GOT3 (cell line): ENCODE measurements at regions not wholly inside any gene's neighbourhood (a gene's known extent, or its start where the extent isn't known, plus 50 kb on each side); places are given as distances from the start of the nearest gene placed in this dataset.

Experiments
- DNase-seq: peaks from one replicate; lab custom pipeline; 2025; ENCODE audit warnings: mixed read lengths; lab: John Stamatoyannopoulos, UW

DNA sequence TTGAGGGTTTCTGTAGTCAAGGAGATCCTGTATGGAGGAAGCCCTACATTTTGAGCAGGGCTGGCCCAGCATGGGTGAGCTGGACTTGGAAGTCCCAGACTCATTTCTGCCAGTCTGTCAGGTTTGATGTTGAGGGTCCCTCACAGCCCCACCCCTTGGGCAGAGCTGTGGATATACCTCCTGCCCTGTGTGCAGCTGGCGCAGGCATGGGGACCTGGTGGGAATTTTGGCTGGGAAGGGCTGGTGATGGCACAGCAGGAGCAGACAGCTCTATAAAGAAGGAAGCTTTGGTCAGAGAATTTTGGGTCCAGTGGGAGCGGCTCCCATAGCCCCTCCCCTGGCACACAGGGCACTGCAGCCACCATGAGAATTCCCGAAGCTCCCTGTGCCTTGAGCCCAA, 482.6 kb downstream of the RPS24 start:
- no peak for DNase-seq

DNA sequence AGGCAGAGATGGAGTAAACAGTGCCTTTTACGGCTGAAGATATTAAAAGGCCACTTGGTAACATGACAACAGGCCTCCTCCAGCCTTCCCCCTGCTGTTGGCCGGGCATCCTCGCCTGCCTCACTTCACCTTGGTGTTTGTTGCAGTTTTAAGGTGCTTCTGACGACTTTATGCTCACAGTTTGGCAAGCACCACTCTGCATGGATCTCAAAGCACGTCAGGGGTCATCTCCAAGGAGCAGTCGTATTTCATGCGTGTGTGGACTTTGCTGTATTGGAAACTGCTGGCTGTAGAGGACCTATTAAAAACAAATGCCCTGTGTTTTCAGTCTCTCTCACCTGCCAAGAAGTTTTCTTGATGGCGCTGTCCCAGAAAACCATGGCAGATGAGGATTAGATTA, 483.1 kb downstream of the RPS24 start:
- no peak for DNase-seq

DNA sequence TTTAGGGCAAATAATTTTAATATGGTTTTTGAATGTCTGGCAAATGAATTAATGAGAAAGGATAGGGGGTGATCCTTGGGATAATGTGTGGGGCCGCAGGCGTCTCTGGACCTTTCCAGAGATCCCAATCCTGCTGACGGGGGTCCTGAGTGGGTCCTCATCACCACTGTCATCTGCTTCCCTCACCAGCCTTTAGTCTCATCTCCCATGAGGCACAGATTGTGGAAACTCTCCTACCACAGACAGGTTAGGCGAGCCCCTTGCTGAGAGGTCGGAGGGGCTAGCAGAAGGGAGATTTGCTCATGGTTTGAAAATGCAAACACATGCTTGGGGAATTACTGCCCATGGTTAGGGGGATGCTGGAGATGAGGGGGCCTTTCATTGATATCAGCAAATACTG, 484.6 kb downstream of the RPS24 start:
- DNase-seq = no peak

DNA sequence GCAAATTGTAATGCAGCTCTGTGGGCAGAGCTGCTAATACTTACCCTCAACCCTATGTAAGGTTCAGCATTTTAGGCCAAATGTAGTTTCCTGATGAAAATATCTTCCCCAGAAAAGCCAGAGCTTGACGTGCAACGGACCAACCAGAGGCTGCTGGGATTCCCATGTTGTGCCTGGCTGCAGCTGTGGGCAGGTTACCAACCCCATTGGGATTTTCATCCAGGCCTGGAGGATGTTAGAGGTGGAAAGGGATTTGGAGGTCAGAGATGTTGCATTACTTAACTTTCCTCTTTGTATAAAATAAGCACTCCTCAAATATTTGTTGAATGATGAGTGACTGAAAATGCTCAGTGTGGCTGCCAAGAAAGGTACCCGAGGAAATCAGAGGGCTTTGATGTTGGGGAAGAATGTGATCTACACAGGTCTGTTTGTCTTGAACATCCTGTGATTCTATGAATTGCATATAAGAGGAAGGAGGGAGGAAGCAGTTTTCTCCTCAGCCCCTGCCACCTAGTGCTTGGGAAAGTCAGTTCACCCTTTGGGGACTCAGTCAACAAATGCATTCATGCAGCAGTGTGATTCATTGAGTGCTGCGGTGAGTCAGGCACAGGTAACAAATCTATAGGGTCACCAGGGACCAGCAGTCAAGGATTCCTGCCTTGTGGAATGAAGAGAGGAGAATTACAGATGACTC, 487.2 kb downstream of the RPS24 start:
- no peak for DNase-seq

DNA sequence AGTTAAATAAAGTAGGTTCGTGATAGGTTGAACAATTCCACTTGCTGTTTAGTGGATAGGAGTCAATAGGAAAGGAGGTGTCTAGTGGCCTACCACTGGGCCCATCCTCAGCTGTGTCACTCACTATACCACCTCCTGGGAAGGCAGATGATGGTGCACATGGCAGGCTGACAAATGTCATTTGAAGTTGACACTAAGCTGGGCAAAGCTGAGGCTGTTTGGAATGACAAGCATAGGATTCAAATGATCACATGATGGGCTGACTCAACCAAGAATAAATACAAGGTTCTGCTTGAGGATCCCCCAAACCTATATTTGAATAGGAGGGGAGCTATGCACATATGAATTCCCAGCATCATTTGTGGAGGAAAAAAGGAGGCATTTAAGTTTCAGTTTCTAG, 489.8 kb downstream of the RPS24 start:
- no peak for DNase-seq

DNA sequence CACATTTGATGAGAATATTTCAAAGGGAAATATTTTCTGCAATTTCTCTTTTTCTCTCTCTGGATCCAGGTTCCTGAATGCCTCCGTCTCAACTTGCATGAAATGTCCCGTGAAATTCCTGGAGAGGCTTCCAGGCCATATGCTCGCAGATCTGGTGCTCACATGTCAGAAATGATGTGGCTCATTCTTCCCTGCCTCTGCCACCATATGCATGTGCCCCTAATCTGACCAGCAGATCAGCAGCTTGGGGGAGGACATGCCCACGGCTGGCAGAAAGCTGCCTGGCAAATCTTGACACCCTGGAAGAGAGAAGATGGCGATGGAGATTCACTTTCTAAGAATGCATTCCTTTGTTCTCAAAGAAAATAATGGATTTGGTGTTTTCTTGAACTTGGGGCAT, 490.7 kb downstream of the RPS24 start:
- DNase-seq = no peak

DNA sequence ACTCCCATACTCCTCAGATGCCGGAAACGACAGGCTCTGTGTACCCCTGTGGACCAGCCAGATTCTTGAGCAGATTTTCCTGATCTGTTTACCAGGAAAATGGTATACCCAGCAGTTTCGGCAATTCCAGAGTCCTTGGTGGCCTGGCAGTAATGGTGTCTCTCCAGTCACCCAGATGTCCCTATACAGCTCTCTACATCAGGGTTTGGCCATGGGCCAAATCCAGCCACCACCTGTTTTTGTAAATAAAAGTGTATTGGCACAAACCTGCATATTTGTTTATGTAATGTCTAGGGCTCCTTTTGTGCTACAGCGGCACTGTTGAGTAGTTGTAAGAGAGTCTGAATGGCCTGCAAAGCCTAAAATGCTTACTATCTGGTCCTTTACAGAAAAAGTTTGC, 491.3 kb downstream of the RPS24 start:
- DNase-seq = no peak

DNA sequence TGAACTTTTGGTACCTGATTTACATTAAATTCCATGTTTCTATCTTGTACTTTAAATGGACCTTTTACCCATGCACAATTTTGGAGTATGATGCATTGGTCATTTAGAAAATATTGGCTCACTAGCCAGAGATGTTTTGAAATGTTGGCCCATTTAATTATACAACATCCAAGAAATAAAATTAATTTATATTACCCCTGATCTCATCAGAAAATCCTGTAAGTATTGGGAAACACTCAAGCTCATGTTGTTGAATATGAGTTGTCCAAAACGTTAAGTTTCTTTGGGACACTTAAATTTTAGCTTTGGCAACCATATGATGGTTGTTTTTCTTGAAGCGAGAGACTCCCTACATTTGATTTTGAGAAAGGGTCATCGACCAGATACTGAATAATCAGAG, 492.7 kb downstream of the RPS24 start:
- no peak for DNase-seq

DNA sequence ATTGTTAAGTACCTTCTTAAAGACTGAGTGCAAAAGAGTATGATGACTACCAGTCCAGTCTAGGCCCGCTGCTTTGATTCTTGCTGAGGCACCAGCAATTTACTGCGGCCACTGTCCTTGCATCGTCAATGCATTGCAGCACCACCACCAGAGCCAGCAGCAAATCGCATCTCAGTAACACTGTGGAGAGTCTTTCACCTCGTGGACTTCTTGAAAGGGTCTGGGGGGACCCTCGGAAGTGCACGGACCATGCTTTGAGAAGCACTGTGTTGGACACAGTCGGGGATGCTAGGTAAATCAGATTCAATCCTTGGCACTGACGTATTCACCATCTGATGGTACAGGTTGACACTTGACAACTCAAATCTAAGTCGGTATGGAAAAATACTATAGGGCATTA, 493.6 kb downstream of the RPS24 start:
- no peak for DNase-seq

DNA sequence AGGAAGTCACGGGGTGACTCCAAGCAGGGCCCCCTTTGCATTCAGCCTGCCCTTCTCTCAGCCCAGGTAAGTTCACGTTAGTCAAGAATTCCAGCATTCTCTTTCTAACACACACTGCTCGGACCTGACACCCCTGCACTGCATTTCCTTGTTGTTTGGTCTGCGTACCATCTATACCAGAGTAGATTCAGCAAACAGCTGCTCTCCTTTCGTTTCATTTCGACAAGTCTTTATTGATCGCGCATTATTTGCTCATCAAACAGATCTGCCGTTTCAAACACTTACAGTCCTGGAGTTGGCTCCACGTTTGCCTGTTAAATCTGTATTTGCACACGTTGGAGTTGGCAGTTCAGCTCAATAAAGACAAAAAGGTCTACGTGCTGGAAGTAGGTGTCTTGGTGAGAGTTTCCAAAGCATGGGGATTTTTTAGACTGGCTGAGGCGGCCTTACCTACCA, 495.1 kb downstream of the RPS24 start:
- DNase-seq = no peak

DNA sequence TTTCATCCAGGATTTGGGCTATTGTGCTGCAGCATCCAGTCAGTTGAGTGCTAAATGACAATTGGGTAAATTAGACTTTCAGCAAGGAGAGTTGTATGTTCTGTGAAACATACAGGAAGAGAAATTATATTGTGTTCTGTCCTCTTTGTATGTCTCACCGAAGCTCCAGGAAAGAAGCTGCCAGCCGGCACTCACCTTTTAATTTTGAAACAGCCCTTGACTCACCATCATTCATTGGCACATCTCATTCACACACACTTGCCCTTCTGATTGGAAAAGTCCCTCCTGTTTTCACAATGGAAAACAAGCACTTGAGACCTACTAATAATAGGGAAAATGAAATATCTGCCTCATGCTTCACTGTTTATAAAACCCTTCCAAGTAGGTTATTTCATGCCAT, 495.6 kb downstream of the RPS24 start:
- no peak for DNase-seq

DNA sequence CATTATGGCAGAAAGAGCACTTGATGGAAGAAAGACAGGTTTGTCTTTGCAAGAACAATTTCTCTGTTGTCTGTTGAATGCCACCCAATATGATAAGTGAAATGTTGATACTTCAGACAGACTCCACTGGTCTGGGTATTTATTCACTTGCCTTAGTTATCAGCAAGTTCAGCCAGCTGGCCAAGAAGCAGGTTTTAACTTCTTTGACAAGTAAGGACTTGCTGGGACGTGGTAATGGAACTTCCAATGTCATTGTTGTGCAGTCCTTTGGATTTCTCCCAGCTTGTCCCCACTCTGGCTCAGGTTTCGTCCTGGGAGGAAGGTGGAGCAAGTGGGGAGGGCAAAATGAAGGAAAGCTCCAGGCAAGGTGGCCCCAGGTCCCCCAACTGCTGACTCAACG, 497.4 kb downstream of the RPS24 start:
- DNase-seq = no peak

DNA sequence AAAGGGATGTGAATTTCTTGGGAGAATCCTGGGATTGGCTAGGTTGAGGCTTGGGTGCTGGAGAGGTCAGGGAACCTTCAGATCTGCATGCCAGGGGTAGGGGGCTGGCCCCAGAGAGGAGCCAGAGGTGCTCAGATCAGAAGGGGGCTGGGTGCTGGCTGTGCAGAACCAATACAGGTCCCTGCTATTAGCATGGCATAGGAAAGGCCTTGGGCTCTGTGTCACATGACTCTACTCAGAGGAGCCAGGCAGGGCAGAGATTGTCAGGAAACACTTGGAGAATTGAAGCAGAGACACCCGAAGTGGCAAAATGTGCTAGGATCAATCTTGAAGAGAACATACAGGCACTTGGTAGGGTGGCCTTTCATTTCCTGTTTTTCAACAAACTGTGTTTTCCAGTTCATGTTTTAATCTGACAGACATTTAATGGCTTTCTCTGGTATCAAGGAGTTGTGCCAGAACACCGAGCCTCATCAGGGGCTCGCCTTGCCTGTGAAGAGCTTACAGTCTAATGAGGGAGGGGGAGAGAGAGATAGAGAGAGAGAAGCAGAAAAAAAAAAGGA, 498.9 kb downstream of the RPS24 start:
- DNase-seq = no peak

DNA sequence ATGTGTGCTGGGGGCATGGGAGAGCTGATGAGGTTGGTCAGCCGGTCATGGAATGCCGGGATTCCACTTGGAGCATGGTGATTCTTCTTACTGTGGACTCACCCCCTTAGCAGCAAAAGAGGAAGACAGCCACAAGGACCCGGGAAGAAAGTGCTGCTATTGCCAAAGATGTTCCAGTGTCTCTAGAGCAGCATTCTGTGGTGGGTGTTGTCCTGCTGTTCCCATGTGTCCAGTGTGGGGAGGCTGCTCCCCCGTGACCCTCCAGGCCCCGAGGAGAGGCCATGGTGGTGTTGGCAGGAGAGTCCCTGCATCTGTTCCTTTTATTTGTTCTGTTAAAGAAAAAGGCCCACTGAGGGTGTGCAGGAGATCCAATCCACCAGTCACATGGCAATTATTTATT, 499.4 kb downstream of the RPS24 start:
- no peak for DNase-seq

DNA sequence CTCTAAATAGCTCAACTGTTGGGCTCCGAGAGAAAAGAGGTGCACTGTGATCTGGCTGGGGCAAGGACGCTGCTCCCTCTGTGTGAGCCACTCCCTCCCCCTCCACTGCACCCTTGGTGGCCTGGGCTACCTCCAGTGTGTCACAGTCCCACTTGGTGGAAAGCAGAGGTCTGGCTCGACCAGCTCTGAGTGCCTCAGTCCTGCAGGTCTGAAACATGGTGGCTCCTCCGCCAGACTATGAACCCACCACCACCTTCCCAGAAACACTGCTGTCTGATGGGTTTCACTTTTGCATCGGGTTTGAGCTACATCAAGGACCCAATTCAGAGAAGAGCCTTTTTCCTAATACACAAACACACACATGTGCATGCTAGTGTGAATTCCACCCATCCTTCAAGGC, 500.1 kb downstream of the RPS24 start:
- no peak for DNase-seq

DNA sequence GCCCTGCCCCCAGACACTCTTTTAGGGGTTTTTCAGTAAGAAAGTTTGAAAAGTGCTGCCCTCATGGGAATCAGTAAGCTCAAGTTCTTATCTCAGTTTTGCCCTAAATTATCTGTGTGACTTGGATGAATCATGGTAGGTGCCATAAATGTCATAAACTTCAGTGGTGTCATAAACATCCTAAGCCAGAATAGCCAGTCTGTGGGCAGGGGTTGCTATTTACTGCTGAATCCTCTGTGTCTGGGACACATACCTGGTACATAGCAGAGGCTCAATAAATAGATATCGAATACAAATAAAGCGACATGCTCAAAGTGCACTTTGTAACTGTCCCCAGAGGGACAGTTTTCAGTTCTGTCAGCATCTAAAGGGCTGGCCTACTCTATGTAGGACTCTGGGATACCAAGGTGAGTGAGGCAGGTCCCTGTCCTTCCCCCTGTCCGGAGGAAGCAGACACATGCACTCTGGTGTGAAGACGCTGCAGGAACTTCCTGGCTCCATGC, 502.1 kb downstream of the RPS24 start:
- DNase-seq = no peak

DNA sequence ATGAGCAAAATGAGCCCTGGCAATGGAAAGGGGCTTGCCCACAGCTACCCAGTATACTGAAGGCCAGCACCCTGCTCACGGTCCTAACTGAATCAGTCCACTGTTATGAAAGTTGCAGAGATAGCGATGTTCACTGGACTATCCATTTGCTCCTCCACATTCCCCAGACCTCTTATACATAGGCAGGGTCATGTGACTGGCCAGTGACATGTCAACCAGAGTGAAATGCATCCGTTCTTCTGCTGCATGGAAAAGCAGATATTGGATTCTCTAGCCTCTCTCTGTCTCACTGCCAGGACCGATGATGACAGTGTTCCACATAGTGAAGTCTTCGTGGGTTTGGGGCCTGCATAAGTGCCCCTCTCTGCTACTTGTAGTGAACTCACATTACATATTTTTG, 503.4 kb downstream of the RPS24 start:
- DNase-seq = no peak

DNA sequence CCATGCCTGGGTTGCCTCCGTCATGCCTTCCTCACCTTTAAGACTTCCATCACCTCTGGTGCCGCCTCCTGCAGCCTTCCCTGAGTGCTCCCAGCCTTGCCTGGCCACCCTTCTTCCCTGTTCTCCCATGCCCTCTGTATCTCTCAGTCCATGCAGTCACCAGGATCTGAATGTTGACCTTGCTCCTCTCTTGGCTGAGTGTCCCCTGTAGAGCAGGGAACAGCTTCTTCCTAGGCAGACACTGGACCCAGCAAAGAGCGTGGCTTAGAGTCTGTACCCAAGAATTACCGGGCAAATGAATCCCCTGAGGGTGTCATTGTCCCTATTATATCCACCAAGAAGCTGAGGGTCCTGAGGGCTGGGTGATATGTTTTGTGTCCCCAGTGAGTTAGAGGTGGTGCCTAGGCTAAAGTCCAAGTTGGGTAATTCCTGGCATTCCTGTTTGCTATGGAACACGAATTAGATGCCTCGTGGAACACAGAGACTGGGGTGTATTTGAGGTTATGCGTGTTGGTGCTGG, 505.6 kb downstream of the RPS24 start:
- DNase-seq = no peak

DNA sequence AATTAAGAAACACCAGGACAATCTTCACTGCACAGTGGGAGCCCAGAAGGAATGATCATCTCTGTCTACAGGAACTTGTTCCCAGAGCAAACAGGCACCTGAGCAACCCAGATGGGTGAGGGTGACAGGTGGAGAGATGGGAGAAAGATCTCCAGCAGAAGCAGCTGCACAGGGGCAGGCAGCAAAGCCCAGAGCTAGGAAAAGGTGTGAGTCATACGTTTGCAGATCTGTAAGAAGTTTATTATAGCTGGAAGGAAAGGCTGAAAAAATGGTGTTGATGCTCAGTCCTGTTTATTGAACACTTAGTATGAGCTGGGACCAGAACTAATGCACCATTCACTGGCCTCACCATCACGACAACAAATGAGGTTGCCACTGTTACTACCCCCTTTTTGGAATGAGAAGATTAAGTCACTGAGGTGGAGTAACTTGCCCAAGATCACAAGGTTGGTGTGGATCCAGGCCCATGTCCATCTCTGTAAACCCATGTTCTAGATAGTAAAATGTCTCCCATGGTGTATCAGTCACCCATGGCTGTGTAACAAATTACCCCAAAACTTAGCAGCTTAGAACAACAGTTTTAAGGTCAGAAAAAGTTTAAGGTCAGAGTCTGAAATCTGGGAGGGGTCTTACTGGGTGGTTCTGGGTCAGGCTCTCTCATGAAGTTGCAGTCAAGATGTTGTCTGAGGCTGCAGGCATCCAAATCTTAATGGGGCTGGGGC, 506.9 kb downstream of the RPS24 start:
- DNase-seq = no peak

DNA sequence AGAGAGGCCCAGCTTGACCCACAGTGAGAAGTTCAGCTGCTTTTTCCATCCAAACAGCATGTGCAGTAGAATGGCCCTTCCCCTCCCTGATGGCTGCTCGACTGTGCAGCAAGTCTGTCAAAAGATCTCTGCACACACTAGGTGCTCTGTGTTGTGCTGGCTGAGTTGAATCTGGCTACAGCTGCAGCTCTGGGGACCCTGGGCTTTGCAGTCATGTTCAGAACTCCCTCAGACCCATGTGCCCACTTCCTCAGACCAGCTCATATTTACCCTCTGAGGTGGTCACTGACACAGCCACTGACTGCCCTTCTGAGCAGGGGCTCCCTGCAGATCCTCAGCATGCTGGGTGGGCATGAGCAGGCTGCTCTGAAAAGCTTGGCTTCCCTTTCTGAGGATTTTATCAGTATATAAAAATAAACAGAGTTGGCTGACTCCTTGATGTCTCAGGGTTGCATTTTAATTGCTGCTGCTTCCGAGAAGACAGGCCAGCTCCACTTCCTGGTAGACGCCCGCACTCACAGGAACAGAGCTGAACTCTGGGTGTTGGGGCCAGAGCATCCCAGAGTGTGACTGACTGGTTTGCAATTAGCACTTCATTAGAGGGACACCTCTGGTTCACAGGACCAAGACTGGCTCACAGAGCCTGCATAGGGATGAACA, 507.9 kb downstream of the RPS24 start:
- DNase-seq = no peak

DNA sequence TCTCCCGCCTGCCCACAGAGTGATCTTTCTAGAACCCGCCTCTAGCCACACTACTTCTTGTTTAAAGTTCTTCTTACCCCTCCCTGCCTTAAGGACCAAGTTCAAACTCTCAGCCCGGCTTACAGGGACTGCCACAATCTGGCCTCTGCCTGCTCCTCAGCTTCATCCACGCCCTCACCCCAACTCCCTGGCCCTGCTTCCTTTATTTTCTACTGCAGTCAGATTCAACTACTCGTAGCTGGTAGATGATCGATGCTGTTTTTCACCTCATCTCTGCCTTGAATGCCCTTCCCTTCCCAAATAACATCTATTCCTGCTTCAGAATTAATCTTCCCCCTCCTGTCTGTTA, 508.5 kb downstream of the RPS24 start:
- no peak for DNase-seq

DNA sequence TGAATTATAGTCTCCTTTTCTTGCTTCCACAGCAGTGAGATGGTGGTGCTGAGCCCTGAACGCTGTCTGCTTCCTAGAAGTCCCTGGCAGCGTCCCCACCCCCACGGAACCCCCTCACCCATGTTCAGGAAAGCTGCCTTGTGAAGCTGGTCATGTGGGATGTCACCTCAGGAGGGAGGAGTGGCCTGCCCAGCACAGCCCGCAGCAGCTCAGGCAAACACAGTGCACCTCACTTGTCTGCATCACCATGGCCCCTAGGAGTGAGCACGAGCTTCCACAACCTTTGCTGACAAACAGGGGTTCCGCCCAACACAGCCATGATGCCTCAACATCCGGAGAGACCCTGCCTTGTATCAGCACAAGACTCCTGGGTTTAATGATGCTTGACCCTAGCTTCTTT, 508.9 kb downstream of the RPS24 start:
- DNase-seq = no peak
